Iris pigment epithelial cell (primary cell): ENCODE measurements at regions not wholly inside any gene's neighbourhood (a gene's known extent, or its start where the extent isn't known, plus 50 kb on each side); places are given as distances from the start of the nearest gene placed in this dataset.

ENCODE experiments used
- DNase-seq: peaks from one replicate; pipeline ENCODE4 v3.0.0-alpha.2; 2011; ENCODE audit warnings: low read depth

GRCh38 chr10:113292086-113292485 lies 260.8 kb upstream of the HABP2 start:
- no peak for DNase-seq

GRCh38 chr10:113292743-113293142 lies 260.1 kb upstream of the HABP2 start:
- no peak for DNase-seq

- no peak for DNase-seq
These were observed 259.7 kb upstream of the HABP2 start for GRCh38 chr10:113293167-113293566.

GRCh38 chr10:113294868-113295267 lies 258.0 kb upstream of the HABP2 start:
- no peak for DNase-seq

- DNase-seq: peak; percentile 47
These were observed 255.6 kb upstream of the HABP2 start for GRCh38 chr10:113297226-113297625.

- DNase-seq: no peak
These were observed 254.2 kb upstream of the HABP2 start for GRCh38 chr10:113298616-113299015.

- DNase-seq: no peak
These were observed 252.7 kb upstream of the HABP2 start for GRCh38 chr10:113300201-113300600.

GRCh38 chr10:113300617-113301016 lies 252.2 kb upstream of the HABP2 start:
- DNase-seq: no peak

- no peak for DNase-seq
These were observed 251.4 kb upstream of the HABP2 start for GRCh38 chr10:113301342-113301984.

GRCh38 chr10:113302062-113302461 lies 250.8 kb upstream of the HABP2 start:
- no peak for DNase-seq

- peak; percentile 73 for DNase-seq
These were observed 249.2 kb upstream of the HABP2 start for GRCh38 chr10:113303544-113304146.

- no peak for DNase-seq
These were observed 248.1 kb upstream of the HABP2 start for GRCh38 chr10:113304726-113305125.

- peak; percentile 73 for DNase-seq
These were observed 247.0 kb upstream of the HABP2 start for GRCh38 chr10:113305871-113306270.

GRCh38 chr10:113309791-113310190 lies 243.1 kb upstream of the HABP2 start:
- no peak for DNase-seq

- DNase-seq: no peak
These were observed 242.5 kb upstream of the HABP2 start for GRCh38 chr10:113310347-113310746.

GRCh38 chr10:113313048-113313602 lies 239.7 kb upstream of the HABP2 start:
- DNase-seq: no peak

GRCh38 chr10:113313722-113314121 lies 239.1 kb upstream of the HABP2 start:
- DNase-seq: no peak

- no peak for DNase-seq
These were observed 236.3 kb upstream of the HABP2 start for GRCh38 chr10:113316506-113316905.

- no peak for DNase-seq
These were observed 235.4 kb upstream of the HABP2 start for GRCh38 chr10:113317489-113317888.

- no peak for DNase-seq
These were observed 233.4 kb upstream of the HABP2 start for GRCh38 chr10:113319479-113319878.

- no peak for DNase-seq
These were observed 232.6 kb upstream of the HABP2 start for GRCh38 chr10:113320211-113320610.

GRCh38 chr10:113320987-113321386 lies 231.9 kb upstream of the HABP2 start:
- DNase-seq: no peak

- no peak for DNase-seq
These were observed 230.0 kb upstream of the HABP2 start for GRCh38 chr10:113322843-113323242.

GRCh38 chr10:113323985-113324384 lies 228.9 kb upstream of the HABP2 start:
- DNase-seq: no peak
